Panc1 (cell line): ENCODE measurements at regions not wholly inside any gene's neighbourhood (a gene's known extent, or its start where the extent isn't known, plus 50 kb on each side); places are given as distances from the start of the nearest gene placed in this dataset.
"Not testable (repeated sequence)": the region's sequence is repeated elsewhere in the genome, so short reads cannot be mapped to it uniquely, and the experiment has no call there.

Source experiments
- ATAC-seq: fragments of 200-7000 bp; cut with Tn5 transposase; 2 replicates; pipeline ENCODE4 v1.9.1; 2020; ENCODE audit warnings: mild to moderate bottlenecking, moderate library complexity
- BruUV-seq: library from RNA; stranded (reverse); fragments of 400-500 nt; replicated peaks from 2 replicates; lab custom pipeline; 2021; lab: Mats Ljungman, UMichigan
- CTCF ChIA-PET: fragments of 300-600 bp; sonication (Branson Sonifier 250); formaldehyde crosslinking; loops from one replicate; lab custom pipeline; 2022; ENCODE audit warnings: antibody characterized with exemption; lab: Charles Lee
- POLR2A ChIA-PET: fragments of 300-600 bp; sonication (Branson Sonifier 250); formaldehyde crosslinking; loops from one replicate; lab custom pipeline; 2022; ENCODE audit warnings: antibody characterized with exemption; lab: Charles Lee
- DNase-seq: peaks from one replicate; pipeline ENCODE4 v3.0.0-alpha.2; 2010; ENCODE audit warnings: low read depth, low spot score
- H3K27ac ChIP-seq: 2 replicates; pipeline ENCODE4 v1.5.1; 2011; ENCODE audit warnings: mild to moderate bottlenecking, low read length, inconsistent platforms
- H3K27me3 ChIP-seq: fragments of 200-500 bp; sonication (Bioruptor generic); 2 replicates; pipeline ENCODE4 v1.6.0; 2014; ENCODE audit warnings: low read length, inconsistent platforms; ENCODE audit not compliant: control insufficient read depth, insufficient read depth
- H3K36me3 ChIP-seq: fragments of 200-500 bp; sonication (Bioruptor generic); 2 replicates; pipeline ENCODE4 v1.5.1; 2014; ENCODE audit warnings: inconsistent platforms, mild to moderate bottlenecking, low read length, moderate library complexity; ENCODE audit not compliant: control insufficient read depth, insufficient read depth
- H3K4me1 ChIP-seq: 2 replicates; pipeline ENCODE4 v1.5.1; 2011; ENCODE audit warnings: inconsistent platforms, mild to moderate bottlenecking, low read length, moderate library complexity; ENCODE audit not compliant: control insufficient read depth, insufficient read depth
- H3K4me3 ChIP-seq, 2 experiments: 2 replicates each; pipeline ENCODE4 v1.5.1; 2011 to 2012; ENCODE audit warnings: low read depth in 2 of 2, low read length in 2 of 2, mild to moderate bottlenecking in 2 of 2, inconsistent platforms in 1 of 2, moderate library complexity in 1 of 2
- H3K9me3 ChIP-seq: fragments of 200-500 bp; sonication (Bioruptor generic); 2 replicates; pipeline ENCODE4 v1.5.1; 2014; ENCODE audit warnings: low read depth, mild to moderate bottlenecking, inconsistent platforms, low read length, moderate library complexity; ENCODE audit not compliant: control insufficient read depth, insufficient read depth
- CTCF ChIP-seq: fragments of 450-650 bp; IDR thresholded peaks from 2 replicates; pipeline ENCODE4 v1.5.1; 2017; ENCODE audit warnings: mild to moderate bottlenecking
- POLR2AphosphoS5 ChIP-seq: IDR thresholded peaks from 2 replicates; pipeline ENCODE4 v1.6.1; 2012; ENCODE audit warnings: mild to moderate bottlenecking, low read depth, low read length, moderate library complexity
- REST ChIP-seq, 2 experiments: IDR thresholded peaks; 2 replicates each; pipeline ENCODE4 v1.6.1; 2011 to 2012; ENCODE audit warnings: low read depth in 2 of 2, control low read depth in 1 of 2, low read length in 1 of 2, mild to moderate bottlenecking in 1 of 2, moderate library complexity in 1 of 2; ENCODE audit not compliant: insufficient read depth in 1 of 2
- SIN3A ChIP-seq: IDR thresholded peaks from 2 replicates; pipeline ENCODE4 v1.6.1; 2012; ENCODE audit warnings: low read depth, mild to moderate bottlenecking, low read length, moderate library complexity, borderline replicate concordance; ENCODE audit not compliant: insufficient read depth
- TCF7L2 ChIP-seq: IDR thresholded peaks from 2 replicates; pipeline ENCODE4 v1.6.1; 2011; ENCODE audit warnings: mild to moderate bottlenecking, low read depth, low read length, inconsistent platforms
- in situ Hi-C: cut with HindIII; loops from 2 replicates; pipeline ENCODE4 v1.10.0; 2016; ENCODE audit warnings: low sequenced_read_pairs, low pct_unique_long_range_greater_than_20kb
- intact Hi-C: fragments of 100-400 bp; cut with micrococcal nuclease; formaldehyde crosslinking; loops from one replicate; pipeline ENCODE4 v1.10.0; 2022; ENCODE audit not compliant: unreplicated experiment

- H3K4me1 ChIP-seq, H3K4me3 ChIP-seq, DNase-seq, BruUV-seq, intact Hi-C loops, ATAC-seq, H3K27me3 ChIP-seq, CTCF ChIA-PET, H3K9me3 ChIP-seq, H3K27ac ChIP-seq, in situ Hi-C loops, POLR2A ChIA-PET, H3K36me3 ChIP-seq: not testable (repeated sequence)
Measured at GRCh38 chrX:83164063-83164462, 344.0 kb upstream of the POU3F4 start.

DNA sequence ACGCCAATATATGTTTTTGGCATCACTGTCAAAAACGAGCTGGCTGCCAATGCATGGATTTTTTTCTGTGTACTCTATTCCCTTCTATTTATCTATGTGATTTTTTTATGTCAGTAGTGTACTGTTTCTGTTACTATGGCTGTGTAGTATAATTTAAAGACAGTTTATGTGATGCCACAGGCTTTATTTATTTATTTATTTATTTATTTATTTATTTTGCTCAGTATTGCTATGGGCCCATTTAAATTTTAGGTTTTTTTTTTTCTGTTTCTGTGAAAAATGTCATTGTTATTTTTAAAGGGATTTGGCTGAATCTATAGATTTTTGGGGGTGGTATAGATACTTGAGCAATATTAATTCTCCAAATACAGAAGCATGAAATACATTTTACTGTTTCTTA is 338.4 kb upstream of the POU3F4 start:
- no peak for ATAC-seq
- Histone ChIP-seq H3K27ac (no peak overlapping the region), H3K36me3 (no peaks in the 10 kb centered on the region), H3K27me3 (no peaks in the 10 kb centered on the region), H3K9me3 (no peaks in the 10 kb centered on the region), H3K4me3 (no peak overlapping the region), H3K4me1 (no peaks in the 10 kb centered on the region)
- intact Hi-C loops (no loop called here), in situ Hi-C loops (no loop called here)
- ChIA-PET CTCF (no interaction called here), POLR2A (no interaction called here)
- TF ChIP-seq CTCF: no peak
- TF ChIP-seq REST (IDR thresholded peaks at IDR 0.05; ENCODE audit: insufficient read depth in 1 of 2, low read depth in 2 of 2, low read length in 1 of 2): no peak
- no peak for TF ChIP-seq POLR2AphosphoS5
- TF ChIP-seq TCF7L2: no peak
- no peak for TF ChIP-seq SIN3A
- no peak for DNase-seq
- BruUV-seq: no TSS peak

- Histone ChIP-seq H3K9me3 (no peaks in the 10 kb centered on the region), H3K27ac (no peak overlapping the region), H3K4me1 (no peaks in the 10 kb centered on the region), H3K36me3 (no peaks in the 10 kb centered on the region), H3K4me3 (no peak overlapping the region), H3K27me3 (no peaks in the 10 kb centered on the region)
- intact Hi-C loops (no loop called here), in situ Hi-C loops (no loop called here)
- TF ChIP-seq REST (IDR thresholded peaks at IDR 0.05; ENCODE audit: insufficient read depth in 1 of 2, low read depth in 2 of 2, low read length in 1 of 2) (no peak), CTCF (no peak), TCF7L2 (no peak), SIN3A (no peak), POLR2AphosphoS5 (no peak)
- ChIA-PET CTCF (no interaction called here), POLR2A (no interaction called here)
- DNase-seq: no peak
- no peak for ATAC-seq
- no TSS peak for BruUV-seq
Measured at GRCh38 chrX:83185010-83185409, 323.1 kb upstream of the POU3F4 start.
